Calu3 (cell line): ENCODE measurements at regions not wholly inside any gene's neighbourhood (a gene's known extent, or its start where the extent isn't known, plus 50 kb on each side); places are given as distances from the start of the nearest gene placed in this dataset.

Source experiments
- BruUV-seq: library from RNA; stranded (reverse); fragments of 400-500 nt; replicated peaks from 2 replicates; lab custom pipeline; 2021; lab: Mats Ljungman, UMichigan
- CTCF ChIA-PET: fragments of 300-600 bp; sonication (Branson Sonifier 250); formaldehyde crosslinking; loops from one replicate; lab custom pipeline; 2022; ENCODE audit warnings: antibody characterized with exemption; lab: Charles Lee
- DNase-seq: peaks from one replicate; pipeline ENCODE4 v3.0.0; 2022
- H3K27ac Mint-ChIP-seq: one replicate; pipeline ENCODE4 v1.8.0; 2022; ENCODE audit warnings: mixed read lengths; ENCODE audit not compliant: unreplicated experiment
- H3K27me3 Mint-ChIP-seq: one replicate; pipeline ENCODE4 v1.8.0; 2022; ENCODE audit warnings: mixed read lengths; ENCODE audit not compliant: unreplicated experiment
- H3K36me3 Mint-ChIP-seq: one replicate; pipeline ENCODE4 v1.8.0; 2022; ENCODE audit warnings: mild to moderate bottlenecking, moderate library complexity, mixed read lengths; ENCODE audit not compliant: insufficient read depth, unreplicated experiment
- H3K4me1 Mint-ChIP-seq: one replicate; pipeline ENCODE4 v1.8.0; 2022; ENCODE audit warnings: mild to moderate bottlenecking, low read depth, mixed read lengths; ENCODE audit not compliant: unreplicated experiment
- H3K4me3 Mint-ChIP-seq: one replicate; pipeline ENCODE4 v1.8.0; 2022; ENCODE audit warnings: mild to moderate bottlenecking, low read depth, moderate library complexity, mixed read lengths; ENCODE audit not compliant: unreplicated experiment
- H3K9me3 Mint-ChIP-seq: one replicate; pipeline ENCODE4 v1.8.0; 2022; ENCODE audit warnings: low read depth, mixed read lengths; ENCODE audit not compliant: unreplicated experiment
- CTCF ChIP-seq: fragments of 200-600 bp; IDR thresholded peaks from one replicate; pipeline ENCODE4 v1.8.0; 2022; ENCODE audit warnings: antibody characterized with exemption; ENCODE audit not compliant: unreplicated experiment
- intact Hi-C: fragments of 100-400 bp; cut with micrococcal nuclease; formaldehyde crosslinking; loops from one replicate; pipeline ENCODE4 v1.10.0; 2022; ENCODE audit not compliant: unreplicated experiment

DNA sequence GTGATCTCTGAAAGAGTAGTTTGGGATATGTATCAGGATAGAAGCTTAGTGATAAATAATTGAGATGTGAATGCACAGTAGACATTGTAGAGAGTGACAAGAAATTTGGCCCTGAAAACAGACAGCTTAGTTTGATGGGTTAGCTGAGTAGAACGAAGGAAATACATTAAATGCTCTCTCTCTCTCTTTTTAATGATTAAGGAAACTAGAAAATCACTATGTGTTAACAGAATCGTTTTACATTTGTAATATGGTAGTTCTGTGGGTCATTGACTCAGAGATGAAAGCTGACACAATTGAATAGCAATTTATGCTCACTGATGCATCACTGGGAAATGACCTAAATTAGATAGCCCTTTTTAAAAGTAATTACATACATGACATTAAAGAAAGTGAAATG lies 739.8 kb upstream of the PTPRD start:
- Mint-ChIP-seq H3K4me1 (no peaks in the 10 kb centered on the region), H3K4me3 (no peak overlapping the region), H3K36me3 (no peaks in the 10 kb centered on the region), H3K27me3 (no peaks in the 10 kb centered on the region), H3K9me3 (peaks cover 9% of the 10 kb centered on the region), H3K27ac (no peak overlapping the region)
- CTCF ChIA-PET, result no interaction called here
- DNase-seq, result no peak
- no peak for TF ChIP-seq CTCF
- intact Hi-C loops, result no loop called here
- BruUV-seq, result no TSS peak

DNA sequence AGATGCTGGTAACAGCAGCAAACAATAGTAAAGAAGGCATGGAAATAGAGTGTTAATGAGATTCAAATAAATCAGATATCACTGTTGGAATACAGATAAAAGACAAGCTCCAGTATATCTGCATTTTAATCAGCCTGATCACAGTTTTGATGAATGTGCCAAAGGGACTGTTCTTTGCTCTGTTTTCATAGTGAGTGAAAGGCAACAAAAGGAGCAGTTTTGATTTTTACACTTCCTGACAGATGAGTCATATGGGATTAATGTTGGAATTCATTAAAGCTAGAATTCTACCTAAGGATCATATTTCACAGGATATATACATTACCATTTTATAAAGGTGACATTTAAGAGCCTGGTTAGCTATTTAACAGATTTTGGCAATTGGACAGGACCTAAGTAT lies 743.3 kb upstream of the PTPRD start:
- Mint-ChIP-seq H3K36me3 (no peaks in the 10 kb centered on the region), H3K4me3 (no peak overlapping the region), H3K27ac (no peak overlapping the region), H3K27me3 (no peaks in the 10 kb centered on the region), H3K9me3 (peaks cover 7% of the 10 kb centered on the region), H3K4me1 (no peaks in the 10 kb centered on the region)
- BruUV-seq, result no TSS peak
- no peak for TF ChIP-seq CTCF
- no peak for DNase-seq
- CTCF ChIA-PET, result no interaction called here
- intact Hi-C loops, result no loop called here

DNA sequence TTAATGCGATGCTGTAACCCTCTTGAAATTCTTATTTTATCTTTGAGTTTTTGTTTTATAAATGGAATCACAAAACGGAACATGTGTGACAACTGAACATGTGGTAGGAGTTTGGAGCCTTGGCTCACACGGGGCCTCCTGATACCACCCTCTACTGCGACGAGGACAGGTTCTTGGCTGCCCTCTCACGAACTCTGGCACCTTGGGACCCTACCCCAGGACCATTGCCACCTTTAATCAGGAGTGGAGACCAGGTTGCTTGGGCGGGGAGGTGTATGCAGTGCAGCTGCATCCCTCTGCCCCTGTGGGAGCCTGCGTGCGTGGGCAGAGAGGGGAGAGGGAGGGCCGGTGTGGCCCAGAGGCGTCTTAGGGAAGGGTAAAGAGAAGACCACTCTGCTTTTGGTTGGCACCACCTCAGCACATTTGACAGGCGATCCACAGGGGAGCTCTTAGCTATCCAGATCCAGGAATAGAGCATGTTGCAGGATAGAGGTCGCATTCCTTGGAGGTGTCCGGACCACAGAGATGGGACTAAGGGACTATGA lies 753.9 kb upstream of the PTPRD start:
- Mint-ChIP-seq H3K4me1 (no peaks in the 10 kb centered on the region), H3K27ac (no peak overlapping the region), H3K36me3 (no peaks in the 10 kb centered on the region), H3K27me3 (no peaks in the 10 kb centered on the region), H3K9me3 (no peaks in the 10 kb centered on the region), H3K4me3 (no peak overlapping the region)
- DNase-seq, result no peak
- CTCF ChIA-PET, result no interaction called here
- TF ChIP-seq CTCF, result no peak
- no TSS peak for BruUV-seq
- intact Hi-C loops, result no loop called here

DNA sequence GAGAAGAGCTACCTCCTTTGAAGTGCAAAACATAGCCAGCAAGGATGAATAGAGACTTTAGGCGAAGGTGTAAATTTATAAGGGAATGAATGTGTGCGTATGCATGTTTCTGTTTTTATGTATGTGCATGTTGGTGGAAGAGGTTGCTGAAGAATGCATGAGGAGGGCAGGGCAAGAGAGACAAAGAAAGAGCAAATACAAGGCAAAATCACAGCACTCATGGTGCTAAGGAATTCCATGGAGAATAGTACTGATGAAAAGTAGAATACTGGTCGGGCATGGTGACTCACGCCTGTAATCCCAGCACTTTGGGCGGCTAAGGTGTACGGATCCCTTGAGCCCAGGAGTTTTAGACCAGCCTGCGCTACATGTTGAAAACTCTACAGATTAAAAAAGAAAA lies 762.1 kb upstream of the PTPRD start:
- no peak for TF ChIP-seq CTCF
- Mint-ChIP-seq H3K36me3 (no peaks in the 10 kb centered on the region), H3K9me3 (peaks cover 7% of the 10 kb centered on the region), H3K27ac (no peak overlapping the region), H3K4me1 (no peaks in the 10 kb centered on the region), H3K4me3 (no peak overlapping the region), H3K27me3 (no peaks in the 10 kb centered on the region)
- no peak for DNase-seq
- intact Hi-C loops, result no loop called here
- no TSS peak for BruUV-seq
- CTCF ChIA-PET, result no interaction called here
